Renal cortical epithelial cell (primary cell): ENCODE measurements at regions not wholly inside any gene's neighbourhood (a gene's known extent, or its start where the extent isn't known, plus 50 kb on each side); places are given as distances from the start of the nearest gene placed in this dataset.

ENCODE experiments used
- DNase-seq: peaks from one replicate; pipeline ENCODE4 v3.0.0-alpha.2; 2011; ENCODE audit warnings: low read depth

DNA sequence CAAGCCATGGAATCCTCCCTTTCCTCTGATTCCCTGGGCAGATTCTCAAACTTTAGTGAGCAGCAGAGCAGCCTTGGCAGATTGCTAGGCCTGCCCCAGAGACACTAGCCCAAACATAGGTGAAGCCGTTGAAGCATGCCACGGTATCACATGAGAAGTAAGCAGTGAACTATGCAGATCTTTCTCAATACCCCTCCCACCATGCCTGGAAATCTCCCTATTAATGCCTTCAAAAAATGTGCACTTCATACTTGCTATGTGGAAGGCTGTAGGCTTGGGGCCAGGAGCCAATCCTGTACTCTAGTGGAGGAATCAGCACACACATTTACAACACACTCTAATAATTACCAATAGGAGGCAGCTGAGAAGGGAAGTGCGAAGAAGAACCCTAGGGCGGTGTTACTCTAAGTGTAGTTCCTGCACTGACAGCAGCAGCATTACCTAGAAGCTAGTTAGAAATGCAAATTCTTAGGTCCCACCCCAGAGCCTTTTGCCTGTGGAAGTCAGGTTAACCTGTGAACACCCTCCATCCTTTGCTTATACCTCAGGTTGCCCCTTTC is 305.1 kb upstream of the SPRED2 start:
- DNase-seq = no peak

DNA sequence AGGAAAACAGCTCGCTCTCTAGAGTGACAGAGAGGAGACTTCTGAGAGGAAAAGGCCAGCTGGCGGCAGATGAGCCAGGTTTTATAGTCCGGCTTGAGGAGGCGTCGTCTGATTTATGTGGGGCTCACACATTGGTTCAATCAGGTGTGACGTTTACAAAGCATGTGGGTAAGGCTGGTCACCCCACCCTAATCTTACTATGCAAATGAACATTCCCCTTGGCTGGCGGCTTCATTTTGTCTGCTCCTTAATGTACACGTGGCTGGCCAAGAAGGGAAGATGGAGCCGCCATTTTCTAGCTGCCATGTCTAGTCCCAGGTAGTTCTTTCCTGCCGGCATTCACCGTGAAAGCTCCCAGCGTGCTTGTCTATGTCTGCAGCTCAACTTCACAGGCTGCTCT is 299.1 kb upstream of the SPRED2 start:
- DNase-seq = no peak

DNA sequence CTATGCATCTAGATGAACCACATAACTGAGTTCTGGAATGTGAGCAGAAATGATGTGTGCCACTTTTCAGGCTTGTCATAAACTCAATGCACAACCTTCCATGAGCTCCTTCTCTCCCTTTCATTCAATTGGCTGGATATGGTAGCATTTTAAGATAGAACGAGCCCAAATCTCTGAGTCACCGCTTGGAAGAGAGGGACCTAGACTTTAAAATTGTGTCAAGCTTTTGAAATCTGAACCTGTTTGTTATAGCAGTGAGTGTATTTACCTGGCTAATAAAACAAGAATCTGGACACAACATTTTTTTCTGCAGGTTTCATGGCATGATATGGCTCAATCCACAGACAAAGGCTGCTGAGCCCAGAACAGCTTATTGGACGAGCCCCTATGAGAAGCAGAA is 297.8 kb upstream of the SPRED2 start:
- no peak for DNase-seq

DNA sequence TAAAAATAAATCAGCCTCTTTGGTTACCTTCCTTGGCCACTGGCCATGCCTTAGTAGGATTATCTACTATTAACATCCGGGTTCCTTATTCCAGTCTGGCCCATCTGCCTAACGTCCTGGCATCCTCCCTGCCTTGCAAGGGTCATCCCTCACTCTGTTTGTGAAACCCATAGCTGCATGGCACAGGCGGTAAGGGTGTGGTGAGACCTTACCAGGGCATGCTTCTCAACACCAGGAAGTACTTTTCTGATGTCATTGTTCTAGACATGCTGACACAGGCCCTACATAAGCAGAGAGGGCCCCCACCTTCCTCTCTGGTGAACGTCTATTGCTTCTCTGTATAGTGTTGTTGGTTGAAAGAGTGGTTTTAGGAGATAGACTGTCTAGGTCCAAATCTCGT is 296.8 kb upstream of the SPRED2 start:
- DNase-seq = no peak

DNA sequence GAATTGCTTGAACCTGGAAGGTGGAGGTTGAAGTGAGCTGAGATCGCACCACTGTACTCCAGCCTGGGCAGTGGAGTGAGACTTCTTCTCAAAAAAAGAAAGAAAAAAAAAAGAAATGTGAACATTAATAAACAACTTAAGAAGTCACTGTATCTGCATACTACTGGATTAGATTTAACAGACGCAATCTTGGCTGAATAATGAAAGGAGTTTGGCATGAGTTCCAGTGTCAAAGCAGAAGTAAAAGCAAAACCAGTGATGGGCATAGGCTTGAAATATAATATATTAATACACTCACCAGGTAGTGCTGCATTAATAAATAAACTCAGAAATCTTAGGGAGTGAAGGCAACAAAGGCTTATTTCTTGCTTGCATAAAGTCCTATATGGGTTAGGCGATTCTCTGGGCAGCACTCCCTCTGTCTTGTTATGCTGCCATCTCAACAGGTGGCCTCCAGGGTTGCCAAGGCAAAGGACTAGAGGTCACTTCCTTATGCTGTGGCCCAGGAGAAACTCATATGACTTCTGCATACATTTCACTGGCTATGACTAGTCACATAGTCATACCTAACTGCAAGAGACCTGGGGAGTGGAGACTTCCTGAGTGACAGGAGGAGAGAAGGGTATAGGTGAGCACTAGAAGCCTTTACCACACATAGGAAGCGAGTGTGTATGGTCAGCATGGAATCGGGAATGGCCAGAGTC is 296.2 kb upstream of the SPRED2 start:
- peak; percentile 35 for DNase-seq

DNA sequence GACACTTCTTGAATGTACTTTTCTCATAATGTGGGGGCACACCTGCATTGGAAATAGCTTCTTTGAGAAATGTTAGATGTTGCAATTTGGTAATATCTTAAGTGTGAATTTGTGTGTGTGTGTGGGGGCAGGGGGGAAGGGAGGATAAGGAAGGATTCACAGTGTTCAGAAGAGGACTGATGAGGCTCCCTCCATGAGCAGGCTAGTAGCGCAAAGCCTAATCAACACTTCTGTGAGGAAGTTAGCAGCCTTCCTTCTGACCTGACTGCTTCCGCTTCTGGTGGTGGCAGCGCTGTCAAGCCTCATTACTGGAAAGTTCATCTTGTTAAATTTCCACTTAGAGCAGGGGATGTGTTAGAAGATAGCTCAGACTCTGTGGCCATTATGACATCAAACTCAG is 295.4 kb upstream of the SPRED2 start:
- no peak for DNase-seq

DNA sequence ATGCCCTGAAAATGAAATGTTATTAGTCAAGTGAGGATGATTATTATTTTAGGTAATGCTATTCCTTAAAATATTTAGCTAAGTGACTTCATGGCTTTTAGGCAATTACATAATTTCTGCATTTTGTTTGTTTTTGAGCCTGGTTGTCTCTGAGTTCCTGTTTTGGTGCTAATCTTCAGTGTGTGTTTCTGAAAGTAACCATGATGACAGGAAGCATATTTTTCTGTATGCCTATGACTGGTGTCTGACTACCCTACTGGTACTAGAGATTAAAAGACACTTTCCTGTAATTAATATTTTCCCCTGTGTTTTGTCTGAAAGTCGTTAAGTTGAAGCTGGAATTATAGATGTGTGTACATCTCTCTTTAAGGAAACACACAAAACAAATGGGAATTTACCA is 295.0 kb upstream of the SPRED2 start:
- no peak for DNase-seq

DNA sequence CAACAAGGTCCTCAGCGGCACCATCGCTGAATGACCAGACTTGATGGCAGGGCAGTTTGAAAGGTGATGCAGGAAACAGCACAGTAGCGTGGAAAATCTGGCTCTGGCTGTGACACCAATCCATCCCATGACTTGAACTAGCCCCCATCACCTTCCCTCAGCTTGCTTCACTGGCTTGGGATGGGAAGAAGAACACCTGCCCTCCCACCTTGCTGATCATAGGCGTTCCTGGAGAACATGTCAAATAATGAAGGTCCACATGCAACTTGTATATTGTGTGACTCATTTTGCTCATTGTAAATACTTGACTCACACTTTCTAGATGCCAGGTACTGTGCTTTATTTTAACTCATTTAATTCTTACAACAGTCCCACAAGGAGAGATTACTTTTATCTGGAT is 292.4 kb upstream of the SPRED2 start:
- DNase-seq = no peak

DNA sequence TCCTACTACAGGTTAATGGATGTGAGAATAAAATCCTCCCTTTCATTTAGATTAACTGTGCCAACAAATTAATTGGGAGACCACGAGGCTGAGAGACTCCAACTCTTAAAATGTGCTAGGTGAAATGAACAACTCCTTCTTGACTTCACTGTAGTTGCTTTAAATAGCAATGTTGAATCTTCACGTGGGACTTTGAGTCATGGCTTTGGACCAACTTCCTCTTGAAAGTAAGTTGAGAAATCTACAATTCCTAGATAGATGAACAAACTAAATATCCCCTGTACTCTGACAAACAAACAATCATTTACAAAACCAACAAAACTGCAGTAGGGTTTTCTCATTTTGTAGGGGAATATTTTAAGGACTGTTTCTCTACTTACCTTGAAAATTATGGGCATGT is 291.9 kb upstream of the SPRED2 start:
- DNase-seq = no peak

DNA sequence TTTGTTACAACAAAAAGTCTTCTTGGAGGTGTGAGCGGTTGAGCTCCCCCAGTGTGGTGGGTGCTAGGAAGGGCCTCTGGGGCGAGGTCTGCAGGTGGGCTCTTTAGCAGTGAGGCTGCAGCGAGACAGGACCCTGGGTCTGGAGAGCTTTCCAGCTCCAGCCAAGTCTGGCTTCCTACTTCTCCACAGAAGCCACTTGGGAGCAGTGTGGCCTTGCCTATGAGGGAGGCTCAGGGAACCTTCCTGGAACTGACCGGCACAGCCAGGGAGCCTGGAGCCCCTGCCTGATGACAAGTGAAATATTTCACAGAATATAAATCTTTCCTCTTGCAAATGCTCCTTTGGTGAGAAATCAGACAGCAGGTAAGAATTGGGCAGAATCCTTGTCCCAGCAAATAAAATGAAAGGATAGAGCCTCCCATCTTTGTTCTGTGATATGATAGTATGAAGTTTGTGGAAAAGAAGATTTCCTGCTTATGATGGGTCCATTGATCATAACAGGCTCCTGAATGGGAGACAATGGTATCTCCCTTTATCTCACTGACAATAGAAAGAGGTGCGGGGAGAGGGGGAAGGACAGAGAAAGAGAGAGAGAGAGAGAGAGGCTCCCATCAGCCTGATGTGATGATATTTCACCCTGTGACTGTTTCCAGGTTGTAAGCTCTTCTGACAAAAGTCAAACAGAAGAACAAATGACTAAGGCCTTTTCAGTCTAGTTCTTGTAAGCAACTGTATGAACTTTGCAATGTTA is 289.8 kb upstream of the SPRED2 start:
- DNase-seq = no peak

DNA sequence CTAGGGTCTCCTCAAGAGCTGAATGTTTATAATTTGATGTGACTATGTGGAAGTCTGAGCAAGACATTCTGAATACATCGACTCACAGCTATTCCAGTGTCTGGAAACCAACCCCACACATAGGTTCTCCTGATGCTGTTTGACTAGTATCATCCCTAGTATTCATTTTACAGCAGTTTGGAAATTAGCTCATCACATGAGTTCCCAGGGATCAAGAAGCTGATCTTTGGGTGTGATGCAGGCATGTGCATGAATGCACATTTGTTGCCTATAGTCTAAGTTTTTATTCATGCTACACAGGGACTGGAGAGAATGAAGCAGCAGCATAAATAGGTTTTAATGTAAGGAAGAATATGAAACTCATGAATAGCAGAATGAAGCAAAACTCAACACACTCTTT is 284.3 kb upstream of the SPRED2 start:
- DNase-seq = no peak

DNA sequence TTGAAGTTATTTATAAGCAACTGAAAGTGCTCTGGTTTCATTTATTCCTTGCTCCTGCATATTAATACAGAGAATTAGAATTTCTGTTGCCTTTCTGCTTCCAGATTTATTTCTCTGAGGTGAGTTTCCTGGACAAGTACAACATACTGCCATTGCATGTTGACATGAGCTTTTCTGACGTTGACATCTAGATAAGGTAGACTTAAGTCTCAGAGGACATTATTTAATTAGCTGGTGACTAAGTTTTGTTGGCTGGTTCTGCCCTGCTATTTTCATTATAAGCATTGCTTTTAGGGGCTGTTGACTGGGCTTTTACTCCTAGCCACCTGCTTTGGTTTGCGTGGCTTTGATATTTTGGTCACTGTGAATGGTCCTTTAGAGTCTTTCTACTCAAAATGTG is 282.9 kb upstream of the SPRED2 start:
- no peak for DNase-seq

DNA sequence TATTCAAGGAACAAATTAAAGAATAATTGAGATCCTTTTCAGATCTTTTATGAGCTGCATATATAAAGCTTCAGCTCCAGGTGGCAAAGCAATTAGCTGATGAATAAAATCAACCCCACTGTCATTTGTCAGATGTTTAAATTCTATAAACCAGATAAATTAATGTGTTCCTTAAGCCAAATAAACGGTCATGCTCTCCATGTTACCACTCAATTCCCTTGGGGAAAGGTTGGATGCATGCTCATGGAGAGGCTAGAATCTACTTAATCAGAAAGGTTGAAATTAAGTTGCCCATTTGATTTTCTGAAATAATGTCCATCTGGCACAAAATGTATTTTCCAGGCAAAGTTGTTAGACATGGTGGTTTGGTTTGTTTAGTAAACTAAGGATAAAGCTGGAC is 282.5 kb upstream of the SPRED2 start:
- DNase-seq = no peak

DNA sequence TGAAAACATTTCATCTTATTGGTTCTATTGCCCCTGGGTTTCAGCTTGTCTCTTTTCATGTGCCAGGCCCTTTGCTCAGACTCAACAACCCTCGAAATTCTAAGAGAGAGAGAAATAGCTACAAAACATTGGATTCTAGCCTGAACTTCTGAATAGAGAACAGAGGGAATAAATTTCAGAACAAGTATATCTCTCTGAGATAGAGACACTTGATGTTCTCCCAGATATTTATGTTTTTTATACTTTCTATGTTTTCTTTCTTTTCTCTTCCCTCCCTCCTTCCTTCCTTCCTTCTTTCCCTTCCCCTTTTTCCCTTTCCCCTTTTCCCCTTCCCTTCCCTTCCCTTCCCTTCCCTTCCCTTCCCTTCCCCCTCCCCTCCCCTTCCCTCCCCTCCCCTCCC is 279.5 kb upstream of the SPRED2 start:
- no peak for DNase-seq

DNA sequence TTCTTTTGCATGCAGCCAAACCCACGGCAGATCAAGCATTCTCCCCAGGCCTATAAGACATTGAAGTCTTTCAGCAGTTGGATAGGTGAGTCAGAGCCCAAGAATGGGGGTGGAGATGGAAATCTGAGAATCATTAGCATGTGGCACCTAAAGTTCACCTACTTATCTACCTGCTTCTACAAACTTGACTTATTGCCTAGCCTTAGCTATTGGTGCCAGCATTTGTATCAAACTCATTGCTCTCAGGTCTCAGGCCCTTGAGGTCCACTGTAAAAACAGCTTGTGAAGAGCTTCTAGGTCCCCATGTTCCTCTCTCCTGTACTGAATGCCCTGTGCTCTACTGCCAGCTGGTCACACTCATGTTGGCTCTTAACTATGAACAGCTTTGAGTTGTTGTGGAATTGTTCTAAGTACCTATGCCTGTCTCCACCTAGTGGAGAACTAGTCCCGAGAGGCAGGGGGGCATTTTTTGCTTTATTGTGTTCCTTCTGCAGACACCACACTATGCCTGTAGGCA is 278.4 kb upstream of the SPRED2 start:
- DNase-seq = peak; percentile 32

DNA sequence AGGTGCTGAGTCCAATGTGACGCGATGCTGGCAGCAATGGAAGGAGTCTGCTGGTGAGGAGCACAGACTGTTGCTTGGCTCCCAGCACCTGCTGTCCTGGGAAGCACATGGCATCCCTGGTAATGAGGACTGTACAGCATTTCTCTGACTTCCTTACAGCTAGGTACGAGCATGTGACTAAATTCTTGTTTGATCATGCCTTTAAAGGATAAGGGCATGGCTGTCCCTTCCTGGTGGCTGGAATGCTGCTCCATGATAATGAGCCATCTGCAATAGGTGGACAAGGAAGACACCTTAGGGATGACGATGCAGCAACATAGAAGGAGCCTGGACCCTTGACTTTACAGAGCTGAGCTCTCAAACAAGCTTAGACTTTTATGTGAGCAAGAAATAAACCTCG is 278.0 kb upstream of the SPRED2 start:
- DNase-seq = no peak

DNA sequence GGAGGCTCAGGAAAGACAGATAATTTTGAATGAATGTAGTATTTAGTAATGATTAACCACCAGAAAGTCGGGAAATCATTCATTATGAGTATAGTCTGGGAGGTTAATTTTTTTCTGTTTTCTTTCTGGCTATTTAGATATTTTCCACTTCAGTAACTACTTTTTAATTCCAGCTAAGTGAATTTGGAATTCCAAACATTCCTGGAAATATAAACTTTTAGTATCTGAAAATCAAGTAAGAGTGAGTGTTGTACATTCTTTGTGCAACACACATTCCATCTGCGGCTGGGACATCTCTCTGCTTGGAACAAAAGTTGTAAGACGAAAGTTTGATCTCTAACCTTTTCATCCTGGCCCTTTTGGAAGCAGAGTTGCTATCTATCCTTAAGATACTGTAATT is 275.7 kb upstream of the SPRED2 start:
- DNase-seq = peak; percentile 74

DNA sequence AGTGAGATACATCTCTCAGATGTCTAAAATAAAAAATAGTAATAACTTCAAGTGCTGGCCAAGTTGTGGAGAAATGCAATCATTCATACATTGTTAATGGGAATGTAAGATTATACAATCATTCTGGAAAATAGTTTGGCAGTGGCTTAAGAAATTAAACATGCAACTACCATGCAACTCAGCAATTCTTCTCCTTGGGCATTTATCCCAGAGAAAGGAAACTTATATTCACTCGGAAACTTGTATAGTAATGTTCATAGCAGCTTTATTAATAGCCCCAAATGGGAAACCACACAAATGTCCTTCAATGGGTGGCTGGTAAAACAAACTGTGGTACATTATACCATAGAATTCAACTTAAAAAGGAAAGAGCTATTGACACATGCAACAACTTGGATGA is 274.0 kb upstream of the SPRED2 start:
- DNase-seq = no peak

DNA sequence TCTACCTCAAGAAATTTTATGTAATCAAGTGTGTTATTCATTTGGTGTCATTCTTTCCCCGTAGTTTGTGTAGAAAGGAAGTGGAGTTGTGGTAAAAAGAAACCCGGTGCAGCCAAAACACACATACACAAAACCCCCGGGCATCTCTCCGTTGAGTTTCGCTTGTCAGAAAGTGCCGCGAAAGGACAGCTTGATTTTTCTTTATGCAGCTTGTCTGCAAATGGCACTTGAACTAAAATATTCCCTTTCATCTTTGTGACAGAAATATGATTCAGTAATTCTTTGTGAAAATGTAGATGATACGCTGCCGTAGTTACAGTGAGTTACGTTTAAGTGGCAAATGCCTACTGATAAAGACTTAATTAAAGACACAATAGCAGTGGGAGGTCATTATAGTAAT is 268.8 kb upstream of the SPRED2 start:
- DNase-seq = no peak

DNA sequence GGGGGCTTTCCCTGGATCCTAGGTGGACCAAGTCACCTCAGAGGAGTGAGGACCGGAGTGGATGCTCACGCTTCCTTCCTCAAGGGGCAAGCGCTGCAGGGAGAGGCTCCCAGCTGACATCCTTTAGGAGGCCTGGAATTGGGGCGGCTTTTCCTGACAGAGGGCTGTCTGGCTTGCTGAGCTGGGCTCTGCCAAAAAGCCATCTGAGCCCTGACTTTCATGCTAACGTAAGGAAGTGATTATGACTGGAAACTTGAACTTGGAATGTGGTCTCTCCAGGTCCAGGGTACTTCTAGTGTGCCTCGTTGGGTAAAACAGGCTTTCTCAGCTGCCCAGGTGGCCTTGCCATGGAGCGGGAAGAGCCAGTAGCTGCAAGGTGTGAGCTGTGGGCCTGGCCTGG is 268.3 kb upstream of the SPRED2 start:
- DNase-seq = no peak

DNA sequence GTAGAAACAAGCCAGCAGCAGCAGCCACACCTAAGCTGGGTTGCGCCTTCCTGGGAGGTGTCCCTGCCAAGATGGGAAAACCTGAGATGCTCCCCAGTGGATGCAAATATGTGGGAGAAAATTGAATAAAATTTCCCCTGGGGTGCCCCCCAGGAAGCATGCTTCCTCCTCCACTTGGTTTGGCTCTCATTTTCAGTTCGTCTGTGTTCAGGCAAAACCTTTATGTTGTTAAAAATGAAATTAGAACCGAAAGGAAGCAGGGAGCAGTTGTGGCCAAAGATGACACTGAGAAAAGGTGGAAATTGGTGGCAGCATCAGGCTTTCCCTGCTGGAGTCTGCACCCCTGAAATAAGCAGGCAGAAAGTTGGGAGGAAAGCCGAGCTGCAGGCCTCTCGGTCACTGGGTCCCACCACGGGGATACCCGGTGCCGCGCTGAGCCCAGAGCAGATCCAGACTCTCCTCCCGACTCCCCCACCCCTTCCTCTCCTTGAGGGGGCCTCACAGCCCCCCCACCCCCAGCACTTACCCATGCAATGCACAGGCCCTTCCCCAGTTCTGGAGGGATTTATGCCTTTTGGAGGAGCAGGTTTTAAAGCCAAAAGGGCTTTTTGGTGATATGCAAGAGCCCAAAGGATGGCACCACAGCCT is 267.7 kb upstream of the SPRED2 start:
- no peak for DNase-seq

DNA sequence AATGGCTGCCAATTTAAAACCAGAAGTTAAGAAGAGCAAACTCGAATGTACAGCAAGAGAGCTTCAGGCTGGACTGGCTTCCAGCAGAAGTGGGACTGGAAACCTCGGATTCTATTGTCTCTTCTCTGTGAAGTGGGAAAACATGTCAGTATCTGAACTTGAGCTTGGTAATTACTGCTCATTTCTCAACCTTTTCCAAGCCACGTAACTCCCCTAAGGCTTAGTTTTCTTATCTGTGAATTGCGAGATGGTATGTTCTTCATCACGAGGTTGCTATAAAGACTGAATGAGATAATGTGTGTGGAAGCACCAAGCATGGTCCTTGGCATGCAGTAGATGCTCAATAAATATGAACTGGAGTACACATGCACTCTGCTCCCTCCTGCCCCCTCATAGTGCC is 259.4 kb upstream of the SPRED2 start:
- no peak for DNase-seq
